Suprapubic skin (tissue), 3 donors: ENCODE measurements at regions not wholly inside any gene's neighbourhood (a gene's known extent, or its start where the extent isn't known, plus 50 kb on each side); places are given as distances from the start of the nearest gene placed in this dataset.

ENCODE experiments used
- POLR2AphosphoS5 ChIP-seq, 3 donors: sonication (generic); formaldehyde crosslinking; IDR thresholded peaks; one replicate each; pipeline ENCODE4 v1.6.1; 2017; ENCODE audit warnings: antibody characterized with exemption in 3 of 3
- TF ChIP-seq, protein P1 (sequence below), 2 donors: fragments of 200-600 bp in 1 of 2; fragments of 450-650 bp in 1 of 2; sonication (generic) in 1 of 2; IDR thresholded peaks; one replicate each; pipeline ENCODE4 v1.5.1; 2016 to 2019; ENCODE audit warnings: antibody characterized with exemption in 2 of 2, mild to moderate bottlenecking in 1 of 2, moderate library complexity in 1 of 2

DNA sequence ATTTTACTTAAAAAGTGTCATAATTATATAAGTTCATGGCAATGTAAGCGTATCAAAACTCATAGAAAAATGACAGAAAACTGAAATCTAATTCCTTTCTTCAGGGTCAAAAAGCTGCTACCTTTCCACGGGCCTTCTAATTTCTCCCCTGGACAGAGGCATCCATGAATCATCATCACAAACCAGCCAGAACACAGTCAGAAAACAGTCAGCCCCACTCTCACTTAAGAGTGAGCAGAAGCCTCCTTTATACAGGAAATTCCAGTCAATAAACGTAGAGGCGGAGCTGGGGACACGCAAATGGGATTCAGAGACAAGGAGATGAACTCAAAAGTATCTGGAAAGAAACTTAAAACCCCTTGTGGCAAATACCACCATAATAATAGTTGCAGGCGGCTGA, 54.2 kb upstream of the ABCC4 start:
- TF ChIP-seq, protein P1, sequence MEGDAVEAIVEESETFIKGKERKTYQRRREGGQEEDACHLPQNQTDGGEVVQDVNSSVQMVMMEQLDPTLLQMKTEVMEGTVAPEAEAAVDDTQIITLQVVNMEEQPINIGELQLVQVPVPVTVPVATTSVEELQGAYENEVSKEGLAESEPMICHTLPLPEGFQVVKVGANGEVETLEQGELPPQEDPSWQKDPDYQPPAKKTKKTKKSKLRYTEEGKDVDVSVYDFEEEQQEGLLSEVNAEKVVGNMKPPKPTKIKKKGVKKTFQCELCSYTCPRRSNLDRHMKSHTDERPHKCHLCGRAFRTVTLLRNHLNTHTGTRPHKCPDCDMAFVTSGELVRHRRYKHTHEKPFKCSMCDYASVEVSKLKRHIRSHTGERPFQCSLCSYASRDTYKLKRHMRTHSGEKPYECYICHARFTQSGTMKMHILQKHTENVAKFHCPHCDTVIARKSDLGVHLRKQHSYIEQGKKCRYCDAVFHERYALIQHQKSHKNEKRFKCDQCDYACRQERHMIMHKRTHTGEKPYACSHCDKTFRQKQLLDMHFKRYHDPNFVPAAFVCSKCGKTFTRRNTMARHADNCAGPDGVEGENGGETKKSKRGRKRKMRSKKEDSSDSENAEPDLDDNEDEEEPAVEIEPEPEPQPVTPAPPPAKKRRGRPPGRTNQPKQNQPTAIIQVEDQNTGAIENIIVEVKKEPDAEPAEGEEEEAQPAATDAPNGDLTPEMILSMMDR (IDR thresholded peaks at IDR 0.05), result no peak
- no peak for TF ChIP-seq POLR2AphosphoS5 (IDR thresholded peaks at IDR 0.05)
